Upper lobe of left lung (tissue), 4 donors: ENCODE measurements at regions not wholly inside any gene's neighbourhood (a gene's known extent, or its start where the extent isn't known, plus 50 kb on each side); places are given as distances from the start of the nearest gene placed in this dataset.

ENCODE experiments used
- POLR2A ChIP-seq, 4 donors: fragments of 450-650 bp; IDR thresholded peaks; one replicate each; pipeline ENCODE4 v1.5.1; 2016 to 2017; ENCODE audit warnings: antibody characterized with exemption in 4 of 4, mild to moderate bottlenecking in 2 of 4
- POLR2AphosphoS5 ChIP-seq, 2 donors: sonication (generic); formaldehyde crosslinking; IDR thresholded peaks; one replicate each; pipeline ENCODE4 v1.5.1; 2017; ENCODE audit warnings: antibody characterized with exemption in 2 of 2
- TF ChIP-seq, protein P1 (sequence below), 6 experiments: fragments of 450-650 bp in 4 of 6; fragments of 200-600 bp in 2 of 6; sonication (generic) in 2 of 6; IDR thresholded peaks; one replicate each; pipeline ENCODE4 v1.5.1; 2016 to 2019; ENCODE audit warnings: antibody characterized with exemption in 6 of 6

DNA sequence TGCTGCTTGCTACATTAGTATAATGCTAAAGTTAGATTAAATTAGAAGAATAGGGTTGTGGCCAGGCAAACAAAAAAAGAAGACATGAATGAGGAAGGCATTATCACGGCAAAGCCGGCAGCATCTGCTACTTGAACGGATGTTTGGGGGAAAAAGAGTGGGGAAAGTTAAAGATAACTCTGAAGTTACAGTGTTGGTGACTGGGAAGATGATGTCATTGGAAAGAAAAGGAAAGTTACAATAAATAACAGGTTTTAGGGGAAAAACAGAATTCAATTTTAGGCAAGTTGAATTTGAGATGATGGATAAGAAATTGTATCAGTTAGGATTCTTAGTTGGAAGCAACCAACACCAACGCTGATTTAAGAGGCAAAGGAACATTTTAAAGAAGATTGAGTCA lies 74.2 kb upstream of the NRN1 start:
- TF ChIP-seq, protein P1, sequence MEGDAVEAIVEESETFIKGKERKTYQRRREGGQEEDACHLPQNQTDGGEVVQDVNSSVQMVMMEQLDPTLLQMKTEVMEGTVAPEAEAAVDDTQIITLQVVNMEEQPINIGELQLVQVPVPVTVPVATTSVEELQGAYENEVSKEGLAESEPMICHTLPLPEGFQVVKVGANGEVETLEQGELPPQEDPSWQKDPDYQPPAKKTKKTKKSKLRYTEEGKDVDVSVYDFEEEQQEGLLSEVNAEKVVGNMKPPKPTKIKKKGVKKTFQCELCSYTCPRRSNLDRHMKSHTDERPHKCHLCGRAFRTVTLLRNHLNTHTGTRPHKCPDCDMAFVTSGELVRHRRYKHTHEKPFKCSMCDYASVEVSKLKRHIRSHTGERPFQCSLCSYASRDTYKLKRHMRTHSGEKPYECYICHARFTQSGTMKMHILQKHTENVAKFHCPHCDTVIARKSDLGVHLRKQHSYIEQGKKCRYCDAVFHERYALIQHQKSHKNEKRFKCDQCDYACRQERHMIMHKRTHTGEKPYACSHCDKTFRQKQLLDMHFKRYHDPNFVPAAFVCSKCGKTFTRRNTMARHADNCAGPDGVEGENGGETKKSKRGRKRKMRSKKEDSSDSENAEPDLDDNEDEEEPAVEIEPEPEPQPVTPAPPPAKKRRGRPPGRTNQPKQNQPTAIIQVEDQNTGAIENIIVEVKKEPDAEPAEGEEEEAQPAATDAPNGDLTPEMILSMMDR (IDR thresholded peaks at IDR 0.05), result no peak
- TF ChIP-seq POLR2AphosphoS5 (IDR thresholded peaks at IDR 0.05) (no peak), POLR2A (IDR thresholded peaks at IDR 0.05) (no peak)
